ENCODE measurements at regions not wholly inside any gene's neighbourhood (a gene's known extent, or its start where the extent isn't known, plus 50 kb on each side); places are given as distances from the start of the nearest gene placed in this dataset.

DNA sequence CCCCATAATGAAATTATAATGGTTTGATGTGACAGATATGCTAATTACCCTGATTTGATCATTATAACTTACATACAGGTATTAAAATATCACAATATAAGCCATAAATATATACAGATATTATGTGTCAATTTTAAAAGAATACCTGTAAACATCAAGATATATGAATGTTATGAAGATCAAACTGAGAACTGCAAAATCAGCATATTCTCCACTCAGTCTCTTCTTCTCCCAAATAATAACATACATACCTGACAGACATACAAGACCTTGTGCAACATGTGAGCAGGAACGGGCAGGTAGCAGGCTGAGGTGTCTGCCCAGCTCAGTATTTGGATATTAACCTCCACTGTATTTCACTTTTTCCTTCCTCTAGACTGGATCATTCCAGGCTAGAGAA lies 547.2 kb downstream of the UQCRFS1 start:
- peaks cover 23% of the 10 kb centered on the region for H3K9me3 Mint-ChIP-seq
- peaks cover 31% of the 10 kb centered on the region for H3K36me3 Mint-ChIP-seq
- TF ChIP-seq EMX1 (CRISPR knock-in tag; IDR thresholded peaks at IDR 0.05) (no peak), ZNF425 (CRISPR knock-in tag; conservative IDR thresholded peaks at IDR 0.05) (no peak), JAZF1 (CRISPR knock-in tag; IDR thresholded peaks at IDR 0.05) (no peak), SMAD3 (CRISPR knock-in tag; IDR thresholded peaks at IDR 0.05; ENCODE audit: borderline replicate concordance) (no peak), IRF2 (CRISPR knock-in tag; IDR thresholded peaks at IDR 0.05; ENCODE audit: borderline replicate concordance, low read depth) (no peak), MLX (CRISPR knock-in tag; IDR thresholded peaks at IDR 0.05) (no peak), TEAD4 (CRISPR knock-in tag; IDR thresholded peaks at IDR 0.05) (no peak), NFE2L1 (CRISPR knock-in tag; IDR thresholded peaks at IDR 0.05) (no peak), AFF4 (CRISPR knock-in tag; IDR thresholded peaks at IDR 0.05; ENCODE audit: borderline replicate concordance) (no peak), ERG (CRISPR knock-in tag; IDR thresholded peaks at IDR 0.05) (no peak), ZNF219 (CRISPR knock-in tag; IDR thresholded peaks at IDR 0.05; ENCODE audit: borderline replicate concordance) (no peak), ESRRA (CRISPR knock-in tag; IDR thresholded peaks at IDR 0.05; ENCODE audit: borderline replicate concordance) (no peak), FOXP1 (CRISPR knock-in tag; IDR thresholded peaks at IDR 0.05; ENCODE audit: borderline replicate concordance) (no peak), GTF2I (CRISPR knock-in tag; conservative IDR thresholded peaks at IDR 0.05) (no peak)
- TF ChIP-seq, protein P1, sequence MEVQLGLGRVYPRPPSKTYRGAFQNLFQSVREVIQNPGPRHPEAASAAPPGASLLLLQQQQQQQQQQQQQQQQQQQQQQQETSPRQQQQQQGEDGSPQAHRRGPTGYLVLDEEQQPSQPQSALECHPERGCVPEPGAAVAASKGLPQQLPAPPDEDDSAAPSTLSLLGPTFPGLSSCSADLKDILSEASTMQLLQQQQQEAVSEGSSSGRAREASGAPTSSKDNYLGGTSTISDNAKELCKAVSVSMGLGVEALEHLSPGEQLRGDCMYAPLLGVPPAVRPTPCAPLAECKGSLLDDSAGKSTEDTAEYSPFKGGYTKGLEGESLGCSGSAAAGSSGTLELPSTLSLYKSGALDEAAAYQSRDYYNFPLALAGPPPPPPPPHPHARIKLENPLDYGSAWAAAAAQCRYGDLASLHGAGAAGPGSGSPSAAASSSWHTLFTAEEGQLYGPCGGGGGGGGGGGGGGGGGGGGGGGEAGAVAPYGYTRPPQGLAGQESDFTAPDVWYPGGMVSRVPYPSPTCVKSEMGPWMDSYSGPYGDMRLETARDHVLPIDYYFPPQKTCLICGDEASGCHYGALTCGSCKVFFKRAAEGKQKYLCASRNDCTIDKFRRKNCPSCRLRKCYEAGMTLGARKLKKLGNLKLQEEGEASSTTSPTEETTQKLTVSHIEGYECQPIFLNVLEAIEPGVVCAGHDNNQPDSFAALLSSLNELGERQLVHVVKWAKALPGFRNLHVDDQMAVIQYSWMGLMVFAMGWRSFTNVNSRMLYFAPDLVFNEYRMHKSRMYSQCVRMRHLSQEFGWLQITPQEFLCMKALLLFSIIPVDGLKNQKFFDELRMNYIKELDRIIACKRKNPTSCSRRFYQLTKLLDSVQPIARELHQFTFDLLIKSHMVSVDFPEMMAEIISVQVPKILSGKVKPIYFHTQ (CRISPR knock-in tag; IDR thresholded peaks at IDR 0.05), result no peak
- TF ChIP-seq, protein P2, sequence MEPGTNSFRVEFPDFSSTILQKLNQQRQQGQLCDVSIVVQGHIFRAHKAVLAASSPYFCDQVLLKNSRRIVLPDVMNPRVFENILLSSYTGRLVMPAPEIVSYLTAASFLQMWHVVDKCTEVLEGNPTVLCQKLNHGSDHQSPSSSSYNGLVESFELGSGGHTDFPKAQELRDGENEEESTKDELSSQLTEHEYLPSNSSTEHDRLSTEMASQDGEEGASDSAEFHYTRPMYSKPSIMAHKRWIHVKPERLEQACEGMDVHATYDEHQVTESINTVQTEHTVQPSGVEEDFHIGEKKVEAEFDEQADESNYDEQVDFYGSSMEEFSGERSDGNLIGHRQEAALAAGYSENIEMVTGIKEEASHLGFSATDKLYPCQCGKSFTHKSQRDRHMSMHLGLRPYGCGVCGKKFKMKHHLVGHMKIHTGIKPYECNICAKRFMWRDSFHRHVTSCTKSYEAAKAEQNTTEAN (CRISPR knock-in tag; IDR thresholded peaks at IDR 0.05), result no peak
- no peak for DNase-seq (ENCODE audit: low spot score)
- ATAC-seq, result no peak
- H3K27ac Mint-ChIP-seq, result no peak overlapping the region
- ChIA-PET POLR2A (interaction anchor here (0.6 kb wide), 2 partner anchors 191 to 910 kb away, joined by 3 read pairs; no protein-coding TSS in a partner anchor), CTCF (no interaction called here)
- H3K4me1 Mint-ChIP-seq, result no peaks in the 10 kb centered on the region
- H3K27me3 Mint-ChIP-seq (ENCODE audit: low read depth), result no peaks in the 10 kb centered on the region
- H3K4me3 Mint-ChIP-seq, result no peak overlapping the region

Measured in WTC11 (cell line).